Activated T-helper 1 cell treated with Interleukin-2 at 50 U/mL for 16 hours (primary cell): ENCODE measurements at regions not wholly inside any gene's neighbourhood (a gene's known extent, or its start where the extent isn't known, plus 50 kb on each side); places are given as distances from the start of the nearest gene placed in this dataset.
"Not testable (repeated sequence)": the region's sequence is repeated elsewhere in the genome, so short reads cannot be mapped to it uniquely, and the experiment has no call there.

Experiments
- DNase-seq: peaks from one replicate; pipeline ENCODE4 v3.0.0-alpha.2; 2020; ENCODE audit warnings: low read depth

DNA sequence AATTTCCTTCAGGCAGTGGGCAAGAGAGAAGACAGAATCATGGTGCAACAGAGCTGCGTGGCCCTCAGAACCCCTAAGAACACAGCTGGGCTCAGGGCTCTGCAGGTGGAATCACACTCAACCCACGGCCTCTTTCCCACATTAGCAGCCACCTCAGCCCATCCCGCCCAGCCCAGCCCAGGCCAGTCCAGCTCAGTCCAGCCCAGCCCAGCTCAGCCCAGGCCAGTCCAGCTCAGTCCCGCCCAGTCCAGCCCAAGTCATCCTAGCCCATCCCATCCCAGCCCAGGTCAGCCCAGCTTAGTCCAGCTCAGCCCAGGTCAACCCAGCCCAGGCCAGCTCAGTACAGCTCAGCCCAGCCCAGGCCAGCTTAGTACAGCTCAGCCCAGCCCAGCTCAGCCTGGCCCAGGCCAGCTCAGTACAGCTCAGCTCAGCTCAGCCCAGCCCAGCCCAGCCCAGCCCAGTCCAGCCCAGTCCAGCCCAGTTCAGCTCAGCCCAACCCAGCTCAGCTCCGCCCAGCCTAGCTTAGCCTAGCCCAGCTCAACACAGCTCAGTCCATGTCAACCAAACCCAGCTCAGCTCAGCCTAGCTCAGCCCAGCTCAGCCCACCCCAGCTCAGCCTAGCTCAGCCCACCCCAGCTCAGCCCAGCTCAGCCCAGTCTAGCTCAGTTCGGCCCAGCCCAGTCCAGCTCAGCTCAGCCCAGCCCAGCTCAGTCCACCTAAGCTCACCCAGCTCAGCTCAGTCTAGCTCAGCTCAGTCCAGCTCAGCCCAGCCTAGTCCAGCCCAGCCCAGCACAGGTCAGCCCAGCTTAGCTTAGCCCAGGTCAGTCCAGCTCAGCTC lies 183.1 kb downstream of the TMEM121 start:
- no peak for DNase-seq

DNA sequence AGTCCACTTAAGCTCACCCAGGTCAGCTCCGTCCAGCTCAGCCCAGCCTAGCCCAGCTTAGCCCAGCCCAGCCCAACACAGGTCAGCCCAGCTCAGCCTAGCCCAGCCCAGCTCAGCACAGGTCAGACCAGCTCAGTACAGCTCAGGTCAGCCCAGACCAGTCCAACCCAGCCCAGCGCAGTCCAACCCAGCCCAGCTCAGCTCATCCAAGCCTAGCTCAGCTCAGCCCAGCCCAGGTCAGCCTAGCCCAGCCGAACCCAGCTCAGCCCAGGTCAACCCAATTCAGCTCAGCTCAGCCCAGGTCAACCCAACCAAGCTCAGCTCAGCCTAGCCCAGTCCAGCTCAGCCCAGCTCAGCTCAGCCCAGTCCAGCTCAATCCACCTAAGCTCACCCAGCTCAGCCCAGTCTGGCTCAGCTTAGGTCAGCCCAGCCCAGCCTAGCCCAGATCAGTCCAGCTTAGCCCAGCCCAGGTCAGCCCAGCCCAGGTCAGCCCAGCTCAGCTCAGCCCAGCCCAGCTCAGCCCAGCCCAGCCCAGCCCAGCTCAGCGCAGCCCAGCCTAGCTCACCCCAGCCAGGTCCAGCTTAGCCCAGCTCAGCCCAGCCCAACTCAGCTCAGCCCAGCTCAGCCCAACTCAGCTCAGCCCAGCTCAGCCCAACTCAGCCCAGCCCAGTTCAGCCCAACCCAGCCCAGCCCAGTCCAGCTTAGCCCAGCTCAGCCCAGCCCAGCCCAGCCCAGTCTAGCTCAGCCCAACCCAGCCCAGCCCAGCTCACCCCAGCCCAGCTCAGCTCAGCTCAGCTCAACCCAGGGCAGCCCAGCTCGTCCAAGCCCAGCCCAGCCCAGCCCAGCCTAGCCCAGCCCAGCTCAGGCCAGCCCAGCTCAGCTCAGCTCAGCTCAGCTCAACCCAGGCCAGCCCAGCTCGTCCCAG lies 184.0 kb downstream of the TMEM121 start:
- DNase-seq, result no peak

DNA sequence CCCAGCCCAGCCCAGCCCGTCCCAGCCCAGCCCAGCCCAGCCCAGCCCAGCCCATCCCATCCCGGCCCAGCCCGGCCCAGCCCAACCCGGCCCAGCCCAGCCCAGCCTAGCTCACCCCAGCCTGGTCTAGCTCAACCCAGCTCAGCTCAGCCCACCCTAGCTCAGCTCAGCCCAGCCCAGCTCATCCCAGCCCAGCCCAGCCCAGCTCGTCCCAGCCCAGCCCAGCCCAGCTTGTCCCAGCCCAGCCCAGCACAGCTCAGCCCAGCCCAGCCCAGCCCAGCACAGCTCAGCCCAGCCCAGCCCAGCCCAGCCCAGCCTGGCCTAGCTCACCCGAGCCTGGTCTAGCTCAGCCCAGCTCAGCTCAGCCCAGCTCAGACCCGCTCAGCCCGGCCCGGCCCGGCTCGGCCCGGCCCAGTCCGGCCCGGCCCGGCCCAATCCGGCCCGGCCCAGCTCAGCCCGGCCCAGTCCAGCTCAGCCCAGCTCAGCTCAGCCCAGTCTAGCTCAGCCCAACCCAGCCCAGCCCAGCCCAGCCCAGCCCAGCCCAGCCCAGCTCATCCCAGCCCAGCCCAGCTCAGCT lies 184.7 kb downstream of the TMEM121 start:
- no peak for DNase-seq

DNA sequence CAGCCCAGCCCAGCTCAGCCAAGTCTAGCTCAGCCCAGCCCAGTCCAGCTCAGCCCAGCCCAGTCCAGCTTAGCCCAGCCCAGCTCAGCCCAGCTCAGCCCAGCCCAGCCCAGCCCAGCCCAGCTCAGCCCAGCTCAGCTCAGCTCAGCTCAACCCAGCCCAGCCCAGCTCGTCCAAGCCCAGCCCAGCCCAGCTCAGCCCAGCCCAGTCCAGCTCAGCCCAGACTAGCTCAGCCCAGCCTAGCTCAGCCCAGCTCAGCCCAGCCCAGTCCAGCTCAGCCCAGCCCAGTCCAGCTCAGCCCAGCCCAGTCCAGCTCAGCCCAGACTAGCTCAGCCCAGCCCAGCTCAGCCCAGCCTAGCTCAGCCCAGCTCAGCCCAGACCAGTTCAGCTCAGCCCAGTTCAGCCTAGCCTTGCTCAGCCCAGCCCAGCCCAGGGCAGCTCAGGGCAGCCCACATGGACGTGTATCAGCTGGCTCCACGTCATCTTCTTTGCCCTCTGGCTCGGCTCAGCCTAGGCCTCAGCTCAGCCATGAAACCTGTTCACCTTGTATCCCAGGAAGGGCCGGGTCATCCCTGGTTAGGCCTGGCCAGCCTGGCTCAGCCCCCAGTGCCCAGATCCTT lies 185.6 kb downstream of the TMEM121 start:
- DNase-seq, result no peak

DNA sequence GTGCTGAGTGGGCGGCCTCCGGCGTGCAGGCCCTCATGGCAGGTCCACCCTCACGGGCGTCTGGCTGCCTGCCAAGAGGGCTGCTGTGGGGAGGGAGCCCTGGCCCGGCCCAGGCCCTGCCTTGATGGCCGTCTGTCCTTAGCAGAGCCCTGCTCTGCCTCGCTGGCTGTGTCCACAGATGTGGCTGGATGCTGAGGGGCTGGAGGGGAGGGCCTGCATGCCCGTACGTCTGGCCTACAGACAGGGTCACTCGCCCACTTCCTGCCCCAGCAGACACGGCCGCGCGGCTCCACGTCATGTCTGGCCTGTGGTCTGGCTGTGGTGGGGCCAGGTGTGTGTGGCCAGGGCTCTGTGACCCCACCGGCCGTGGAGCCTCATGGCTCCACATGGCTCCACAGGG lies 186.3 kb downstream of the TMEM121 start:
- DNase-seq, result not testable (repeated sequence)

DNA sequence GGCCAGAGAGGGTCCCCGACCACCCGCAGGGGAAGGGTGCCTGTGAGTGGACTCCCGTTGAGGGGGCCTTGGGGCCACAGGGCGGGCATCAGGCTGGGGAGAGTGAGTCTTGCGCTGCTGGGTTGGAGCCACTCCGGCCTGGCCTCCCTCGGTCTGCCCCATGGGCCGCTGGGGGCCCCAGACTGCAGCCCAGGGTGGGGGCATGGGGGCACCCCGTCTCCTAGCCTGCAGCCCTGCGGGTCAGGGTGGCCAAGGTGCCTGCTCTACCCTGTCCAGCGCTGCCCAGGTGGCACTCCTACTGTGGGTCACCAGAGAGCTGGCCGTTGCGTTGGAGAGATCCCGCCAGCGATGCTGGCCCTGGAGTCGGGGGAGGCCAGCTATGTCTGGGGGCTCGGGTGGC lies 186.8 kb downstream of the TMEM121 start:
- DNase-seq, result not testable (repeated sequence)

DNA sequence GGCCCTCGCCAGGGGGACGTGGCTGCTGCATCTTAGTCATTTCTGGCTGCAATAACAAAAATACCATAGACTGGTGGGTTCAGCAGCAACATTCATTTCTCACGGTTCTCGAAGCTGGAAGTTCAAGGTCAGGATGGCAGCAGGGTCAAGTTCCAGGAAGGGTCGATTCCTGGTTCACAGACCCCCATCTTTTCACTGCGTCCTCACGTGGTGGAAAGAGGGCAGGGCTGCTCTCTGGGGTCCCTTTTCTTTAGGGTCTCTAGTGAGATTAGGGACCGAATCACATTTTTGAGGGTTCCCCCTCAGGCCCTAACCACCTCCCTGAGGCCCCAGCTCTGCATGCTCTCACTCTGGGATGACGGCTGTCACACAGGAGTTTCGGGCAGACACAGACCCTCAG lies 187.5 kb downstream of the TMEM121 start:
- DNase-seq, result not testable (repeated sequence)

DNA sequence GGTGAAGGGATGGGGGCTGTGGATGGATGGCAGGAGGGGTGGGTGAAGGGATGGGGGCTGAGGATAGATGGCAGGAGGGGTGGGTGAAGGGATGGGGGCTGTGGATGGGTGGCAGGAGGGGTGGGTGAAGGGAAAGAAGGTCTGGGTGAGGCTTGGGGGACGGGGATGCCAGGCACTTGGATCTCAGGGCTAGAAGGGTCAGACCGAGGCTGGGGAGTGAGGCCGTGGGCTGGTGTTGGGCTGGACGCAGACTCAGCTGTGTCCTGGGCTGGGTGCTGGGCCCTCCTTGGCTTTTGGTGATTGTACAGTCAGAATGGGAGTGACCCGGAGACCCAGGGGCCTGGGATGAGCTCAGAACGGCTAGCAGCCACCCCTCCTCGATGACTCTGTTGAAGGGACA lies 192.4 kb downstream of the TMEM121 start:
- not testable (repeated sequence) for DNase-seq

DNA sequence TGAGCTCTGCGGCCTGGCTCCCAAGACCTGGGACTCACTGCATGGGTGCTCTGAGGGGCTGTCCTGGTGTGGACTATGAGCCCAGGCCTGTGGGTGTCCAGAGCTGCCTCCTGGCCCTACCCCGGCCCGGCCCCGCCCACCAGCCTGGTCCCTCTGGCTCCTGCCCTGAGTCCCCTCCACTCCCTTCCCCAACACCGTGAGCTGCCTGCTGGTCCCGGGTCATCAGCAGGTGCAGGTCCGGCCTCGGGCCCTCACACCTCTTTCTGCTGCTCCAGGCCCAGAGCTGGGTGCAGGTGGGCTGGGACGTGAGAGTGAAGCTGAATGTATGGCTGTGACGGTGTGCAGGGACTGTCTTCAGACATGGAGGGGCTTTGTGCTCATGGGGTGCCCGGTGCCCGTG lies 193.7 kb downstream of the TMEM121 start:
- not testable (repeated sequence) for DNase-seq

DNA sequence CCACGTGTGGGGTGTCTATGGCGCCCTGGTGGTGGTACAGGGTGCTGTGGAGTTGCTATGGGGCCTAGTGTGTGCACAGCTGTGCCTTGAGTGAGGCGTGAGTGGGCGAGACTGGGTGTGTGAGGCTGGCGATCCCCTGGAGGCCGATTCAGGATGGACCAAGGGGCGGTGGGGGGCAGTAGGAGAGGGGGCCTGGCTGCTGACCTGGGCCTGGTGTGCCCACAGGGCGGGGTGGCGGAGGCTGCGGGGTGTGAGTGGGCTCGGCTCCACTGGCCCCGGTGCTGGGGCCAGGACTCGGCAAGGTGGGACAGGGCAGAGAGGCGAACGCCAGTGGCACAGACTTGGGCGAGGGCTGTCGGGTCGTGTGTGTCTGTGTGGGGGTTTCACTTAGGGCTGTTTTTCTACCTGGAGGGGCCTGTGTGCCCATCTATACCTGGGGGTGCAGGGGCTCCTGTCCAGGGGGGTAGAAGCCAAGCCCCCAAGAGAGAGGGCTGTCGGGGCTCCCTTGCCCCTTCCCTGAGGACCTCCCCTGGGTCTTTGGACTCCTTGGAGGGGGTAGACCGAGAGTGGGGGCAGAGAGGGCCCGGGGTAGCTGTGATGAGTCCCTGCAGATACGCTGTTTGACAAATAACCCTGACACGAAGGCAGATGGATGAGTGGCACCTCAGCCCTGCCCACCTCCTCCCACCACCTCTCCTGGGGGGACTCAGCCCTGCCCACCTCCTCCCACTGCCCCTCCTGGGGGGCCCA lies 194.6 kb downstream of the TMEM121 start:
- DNase-seq, result not testable (repeated sequence)

DNA sequence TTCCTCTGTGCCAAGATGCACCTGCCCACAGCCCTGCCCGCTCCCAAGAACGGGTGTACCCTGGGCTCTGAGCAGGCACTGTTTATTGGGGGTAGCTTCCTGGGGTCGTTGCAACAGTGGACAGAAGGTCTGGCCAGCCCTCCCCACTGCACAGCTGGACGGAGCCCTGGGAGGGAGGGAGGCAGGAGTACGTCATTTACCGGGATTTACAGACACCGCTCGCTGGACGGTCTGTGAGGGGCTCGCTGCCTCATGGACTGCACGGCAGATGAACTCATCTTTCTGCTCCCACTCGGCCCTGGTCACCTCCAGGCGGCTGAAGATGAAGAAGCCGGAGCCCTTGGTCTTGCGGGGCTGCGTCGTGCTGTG lies 195.2 kb downstream of the TMEM121 start:
- not testable (repeated sequence) for DNase-seq

DNA sequence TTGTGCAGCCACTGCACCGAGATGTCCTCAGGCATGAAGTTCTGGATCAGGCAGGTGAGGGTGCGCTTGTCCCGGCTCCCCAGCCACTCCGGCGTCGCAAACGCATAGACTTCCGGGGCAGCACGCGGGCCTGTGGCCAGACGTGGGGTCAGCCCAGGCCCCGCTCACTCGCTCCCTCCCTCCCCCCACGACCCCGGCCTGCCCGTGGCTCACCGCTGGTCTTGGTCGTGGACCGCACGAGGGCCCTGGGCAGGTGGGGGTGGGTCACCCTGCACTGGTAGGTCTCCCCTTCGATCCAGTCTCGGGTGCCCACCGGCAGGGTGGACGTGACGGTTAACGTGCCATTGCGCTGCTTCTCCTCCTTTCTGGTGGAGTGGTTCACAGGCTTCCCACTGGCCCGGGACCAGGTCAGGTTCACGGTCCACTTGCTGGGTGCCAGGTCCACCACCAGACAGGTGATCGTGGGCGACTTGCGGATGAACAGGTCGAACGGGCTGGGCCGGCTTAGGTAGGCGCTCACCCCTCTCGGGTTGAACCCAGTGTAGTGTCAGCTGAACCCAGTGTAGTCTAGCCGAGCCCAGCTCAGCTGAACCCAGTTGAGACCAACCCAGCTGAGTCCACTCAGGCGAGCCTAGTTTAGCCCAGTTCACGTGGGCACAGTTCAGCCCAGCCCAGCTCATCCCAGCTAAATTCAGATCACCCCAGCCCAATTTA lies 195.8 kb downstream of the TMEM121 start:
- DNase-seq, result not testable (repeated sequence)

DNA sequence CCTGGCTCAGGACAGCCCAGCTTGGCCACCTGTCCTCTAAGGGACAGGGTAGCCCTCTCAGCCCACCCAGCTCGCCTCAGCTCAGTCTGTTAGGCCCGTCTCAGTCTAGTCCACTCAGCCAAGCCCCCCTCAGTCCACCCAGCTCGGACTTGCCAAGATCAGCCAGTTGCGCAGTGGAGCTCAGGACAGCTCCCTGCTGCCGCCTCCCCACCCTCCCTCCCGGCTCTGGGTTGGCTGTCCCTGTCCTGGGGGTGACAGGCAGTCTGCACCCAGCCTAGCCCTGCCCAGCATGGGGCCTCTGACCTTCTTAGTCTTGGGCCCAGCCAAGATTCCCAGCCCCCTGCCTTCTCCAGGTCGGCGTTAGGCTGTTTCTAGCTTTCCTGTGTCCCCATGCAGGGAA lies 196.9 kb downstream of the TMEM121 start:
- DNase-seq, result not testable (repeated sequence)

DNA sequence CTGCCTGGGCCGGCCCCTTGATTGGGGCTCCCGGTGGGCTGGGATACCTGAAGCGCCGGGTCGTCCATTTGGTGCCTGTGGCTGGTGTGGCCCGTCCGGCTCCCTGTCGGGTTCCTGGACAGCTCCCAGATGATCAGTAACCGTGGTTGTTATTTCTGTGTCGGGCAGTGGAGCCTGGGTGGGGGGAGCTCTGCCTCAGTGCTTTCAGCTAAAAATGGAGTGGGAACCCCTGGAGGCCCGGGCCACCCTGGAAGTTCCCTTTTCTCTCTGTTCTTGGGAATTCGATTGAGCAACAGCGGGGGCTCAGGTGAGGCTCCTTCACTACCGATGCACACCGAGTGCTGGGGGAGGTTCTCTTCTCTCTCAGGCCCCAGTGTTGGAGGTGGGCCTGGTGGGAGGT lies 197.4 kb downstream of the TMEM121 start:
- DNase-seq, result not testable (repeated sequence)

DNA sequence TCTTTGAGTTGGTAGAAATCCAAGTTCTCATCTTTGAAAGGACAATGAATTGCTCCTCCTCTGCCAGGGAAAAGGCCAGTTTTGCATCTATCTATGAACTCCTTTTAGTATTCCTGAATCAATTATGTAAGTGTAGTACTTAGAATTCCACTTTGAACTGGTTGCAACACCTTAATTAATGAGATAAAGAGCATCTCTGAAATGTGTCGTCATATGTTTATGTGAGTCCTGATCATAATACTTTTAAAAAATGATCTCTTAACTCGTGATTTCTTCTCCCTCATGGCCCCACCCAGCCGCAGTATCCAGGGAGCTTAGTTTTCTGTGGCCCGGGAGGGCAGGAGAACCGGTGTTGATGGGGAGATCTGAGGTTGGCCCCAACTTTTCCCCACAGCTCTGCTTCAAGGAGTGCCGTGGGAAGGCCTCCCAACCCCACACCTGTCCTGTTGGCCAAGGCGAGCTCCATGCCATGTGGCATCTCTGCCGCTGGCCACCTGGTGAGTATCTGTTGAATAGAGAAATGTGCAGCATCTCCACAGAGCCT lies 203.5 kb downstream of the TMEM121 start:
- DNase-seq, result not testable (repeated sequence)

DNA sequence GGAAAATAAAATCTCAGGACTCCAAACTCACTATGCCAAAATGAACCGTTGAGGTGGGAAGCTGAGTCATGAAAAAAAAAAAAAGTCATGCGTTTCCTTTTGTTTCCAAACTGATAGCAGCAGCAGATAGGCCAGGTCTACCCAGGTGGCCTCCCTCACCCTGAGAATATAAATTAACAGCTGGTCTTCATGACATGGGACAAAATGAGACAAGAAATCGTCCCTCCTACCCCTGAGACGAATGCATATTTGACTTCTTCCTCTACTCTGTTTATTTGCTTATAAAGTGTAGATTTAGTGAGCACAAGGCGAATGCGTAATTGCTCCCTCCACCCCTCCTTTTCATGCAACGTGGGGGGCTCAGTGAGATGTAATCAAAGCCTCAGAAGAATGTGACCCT lies 204.3 kb downstream of the TMEM121 start:
- not testable (repeated sequence) for DNase-seq

DNA sequence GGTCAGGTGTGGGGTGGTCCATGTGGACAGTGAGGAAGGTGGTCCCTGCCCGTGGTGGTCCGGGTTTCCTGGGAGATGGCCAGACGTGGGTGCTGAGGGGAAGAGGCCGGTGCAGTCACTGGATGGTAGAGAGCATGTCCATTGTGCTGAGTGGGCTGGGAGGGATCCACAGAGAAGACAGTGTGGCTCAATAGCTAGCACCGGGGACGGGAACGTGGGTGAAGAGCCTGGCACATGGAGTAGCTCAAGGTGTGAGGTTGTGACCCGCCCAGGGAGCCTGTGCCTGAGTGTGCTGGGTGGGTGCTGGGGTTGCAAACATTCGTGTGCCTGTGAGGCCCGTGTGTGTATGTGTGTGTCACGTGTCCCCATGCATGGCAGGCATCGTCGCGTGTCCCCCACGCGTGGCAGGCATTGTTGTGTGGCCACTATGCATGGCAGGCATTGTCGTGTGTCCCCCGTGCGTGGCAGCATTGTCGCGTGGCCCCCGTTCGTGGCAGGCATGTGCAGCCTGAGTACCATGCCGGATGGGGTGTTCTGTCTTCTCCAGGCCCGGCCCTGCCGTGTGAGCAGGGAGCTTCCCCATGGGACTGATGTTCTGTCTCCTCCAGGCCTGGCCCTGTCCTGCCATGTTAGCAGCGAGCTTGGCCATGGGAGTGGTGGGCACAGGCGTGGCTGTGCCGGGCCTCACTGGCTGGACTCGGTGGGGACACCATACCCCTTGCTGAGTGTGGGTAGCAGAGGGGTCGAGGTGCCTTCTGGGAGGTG lies 205.0 kb downstream of the TMEM121 start:
- not testable (repeated sequence) for DNase-seq

DNA sequence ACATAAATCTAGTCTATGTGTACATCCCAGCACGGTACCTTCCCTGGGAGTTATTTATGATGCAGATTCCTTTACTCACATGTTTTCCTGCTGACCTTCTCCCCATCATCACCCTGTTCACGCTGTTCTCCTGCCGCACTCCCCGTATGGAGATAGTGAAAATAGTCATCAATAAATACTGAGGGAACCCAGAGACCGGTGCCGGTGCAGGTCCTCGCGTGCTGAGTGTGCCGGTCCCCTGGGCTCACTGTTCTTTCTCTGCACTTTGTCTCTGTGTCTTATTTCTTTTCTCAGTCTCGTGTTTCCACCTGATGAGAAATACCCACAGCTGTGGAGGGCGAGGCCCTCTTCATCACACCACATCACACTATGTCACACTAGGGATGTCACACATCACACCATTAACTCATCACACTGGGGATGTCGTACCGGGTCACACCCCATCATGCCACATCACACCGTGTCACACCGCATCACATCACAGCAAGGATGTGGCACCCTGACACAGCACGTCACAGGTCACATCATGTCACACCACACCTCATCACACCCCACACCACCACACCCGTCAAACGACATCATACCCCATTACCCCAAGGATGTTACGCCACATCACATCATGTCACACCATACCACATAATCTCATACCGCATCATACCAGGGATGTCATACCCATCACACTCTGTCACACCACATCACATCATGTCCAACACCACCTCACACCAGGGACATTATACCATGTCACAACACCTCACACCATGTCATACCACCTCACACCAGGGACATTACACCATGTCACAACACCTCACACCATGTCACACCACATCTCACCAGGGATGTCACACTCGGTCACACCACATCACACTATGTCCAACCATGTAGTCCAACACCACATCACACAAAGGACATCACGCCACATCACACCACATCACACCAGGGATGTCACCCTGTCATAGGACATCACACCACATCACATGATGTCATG lies 207.0 kb downstream of the TMEM121 start:
- no peak for DNase-seq
